Omental fat pad (tissue), 3 donors: ENCODE measurements at regions not wholly inside any gene's neighbourhood (a gene's known extent, or its start where the extent isn't known, plus 50 kb on each side); places are given as distances from the start of the nearest gene placed in this dataset.

Source experiments
- ATAC-seq: fragments of 150-250 bp; one replicate; pipeline ENCODE4 v1.9.1; 2016; ENCODE audit warnings: mild to moderate bottlenecking, moderate library complexity; ENCODE audit not compliant: low FRiP score
- DNase-seq: peaks from one replicate; pipeline ENCODE4 v3.0.0-alpha.2; 2019; ENCODE audit warnings: low spot score
- CTCF ChIP-seq, 3 donors: fragments of 450-650 bp; IDR thresholded peaks; one replicate each; pipeline ENCODE4 v1.5.1; 2016 to 2017; ENCODE audit warnings: antibody characterized with exemption in 3 of 3, mild to moderate bottlenecking in 3 of 3, moderate library complexity in 2 of 3

- DNase-seq (no peak), ATAC-seq (no peak)
- TF ChIP-seq CTCF (IDR thresholded peaks at IDR 0.05), result no peak
Observed at GRCh38 chr12:75935539-75936242, 95.9 kb downstream of the PHLDA1 start.

GRCh38 chr12:75933101-75933500 is 98.5 kb downstream of the PHLDA1 start:
- TF ChIP-seq CTCF (IDR thresholded peaks at IDR 0.05), result no peak
- DNase-seq (no peak), ATAC-seq (peak; percentile 39)

- ATAC-seq, result no peak
- no peak for TF ChIP-seq CTCF (IDR thresholded peaks at IDR 0.05)
- DNase-seq, result no peak
Observed at GRCh38 chr12:75932241-75932640, 99.3 kb downstream of the PHLDA1 start.

- DNase-seq, result no peak
- no peak for ATAC-seq
- no peak for TF ChIP-seq CTCF (IDR thresholded peaks at IDR 0.05)
Observed at GRCh38 chr12:75923964-75924666, 107.5 kb downstream of the PHLDA1 start.

- ATAC-seq (no peak), DNase-seq (no peak)
- TF ChIP-seq CTCF (IDR thresholded peaks at IDR 0.05), result no peak
Observed at GRCh38 chr12:75922944-75923642, 108.5 kb downstream of the PHLDA1 start.

GRCh38 chr12:75921622-75922289 is 109.8 kb downstream of the PHLDA1 start:
- TF ChIP-seq CTCF (IDR thresholded peaks at IDR 0.05), result no peak
- DNase-seq (no peak), ATAC-seq (no peak)
